Keratinocyte (primary cell): ENCODE measurements at regions not wholly inside any gene's neighbourhood (a gene's known extent, or its start where the extent isn't known, plus 50 kb on each side); places are given as distances from the start of the nearest gene placed in this dataset.

ENCODE experiments used
- CTCF ChIP-seq, 3 experiments: IDR thresholded peaks in 1 of 3; conservative IDR thresholded peaks in 1 of 3; optimal IDR thresholded peaks in 1 of 3; 2 replicates in 2 of 3; 3 replicates in 1 of 3; pipeline versions ENCODE3 to v1.5.1; 2011; ENCODE audit warnings: low read length in 3 of 3, mild to moderate bottlenecking in 3 of 3, moderate library complexity in 2 of 3, control low read depth in 1 of 3, inconsistent platforms in 1 of 3; ENCODE audit not compliant: insufficient read depth in 2 of 3; ENCODE audit errors: extremely low read depth in 1 of 3
- EZH2 ChIP-seq: IDR thresholded peaks from one replicate; pipeline ENCODE4 v1.6.1; 2012; ENCODE audit warnings: inconsistent platforms, mild to moderate bottlenecking, low read length, moderate library complexity

DNA sequence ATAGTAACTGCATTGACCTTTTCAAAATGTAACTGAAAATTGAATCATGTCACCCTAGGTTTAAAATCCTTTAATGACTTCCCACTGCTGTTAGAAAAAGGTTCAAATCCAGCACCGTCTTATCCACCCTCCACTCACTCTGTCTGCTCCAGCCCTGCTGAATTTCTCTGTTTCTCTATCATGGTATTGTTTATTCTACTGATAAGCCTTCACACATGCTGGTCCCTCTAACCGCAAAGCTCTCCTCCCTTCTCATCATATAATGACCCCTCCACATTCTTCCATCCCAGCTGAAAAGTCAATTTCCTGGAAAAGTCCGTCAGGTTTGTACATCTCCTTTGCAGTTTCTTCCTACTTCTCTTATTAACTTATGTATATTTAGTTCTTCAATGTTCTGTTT is 389.2 kb upstream of the F9 start:
- TF ChIP-seq CTCF (optimal IDR thresholded peaks at IDR 0.05 in 1 of 3, IDR thresholded peaks at IDR 0.05 in 1 of 3, conservative IDR thresholded peaks at IDR 0.05 in 1 of 3; ENCODE audit: extremely low read depth in 1 of 3, insufficient read depth in 2 of 3, low read length in 3 of 3) (no peak), EZH2 (no peak)
